Endodermal cell (in vitro differentiated cells): ENCODE measurements at regions not wholly inside any gene's neighbourhood (a gene's known extent, or its start where the extent isn't known, plus 50 kb on each side); places are given as distances from the start of the nearest gene placed in this dataset.

Experiments
- DNase-seq: peaks from one replicate; pipeline ENCODE4 v3.0.0-alpha.2; 2017
- H3K27ac ChIP-seq: 2 replicates; pipeline ENCODE4 v1.5.1; 2013; ENCODE audit warnings: mild to moderate bottlenecking, low read depth, low read length, moderate library complexity
- H3K27me3 ChIP-seq: 2 replicates; pipeline ENCODE4 v1.6.1; 2013; ENCODE audit warnings: mild to moderate bottlenecking, low read length, moderate library complexity; ENCODE audit not compliant: insufficient read depth, control insufficient read depth, poor library complexity, severe bottlenecking
- H3K36me3 ChIP-seq: 2 replicates; pipeline ENCODE4 v1.7.0; 2013; ENCODE audit warnings: mild to moderate bottlenecking, low read length, moderate library complexity; ENCODE audit not compliant: control insufficient read depth, insufficient read depth
- H3K4me1 ChIP-seq: one replicate; pipeline ENCODE4 v1.7.0; 2013; ENCODE audit warnings: low read length; ENCODE audit not compliant: control insufficient read depth, insufficient read depth
- H3K4me3 ChIP-seq: 2 replicates; pipeline ENCODE4 v1.5.1; 2013; ENCODE audit warnings: mild to moderate bottlenecking, low read length, moderate library complexity
- H3K9ac ChIP-seq: 2 replicates; pipeline ENCODE4 v1.6.1; 2013; ENCODE audit warnings: mild to moderate bottlenecking, low read length, moderate library complexity; ENCODE audit not compliant: poor library complexity, severe bottlenecking; ENCODE audit errors: extremely low read depth
- H3K9me3 ChIP-seq: 2 replicates; pipeline ENCODE4 v1.6.1; 2013; ENCODE audit warnings: mild to moderate bottlenecking, low read length, moderate library complexity; ENCODE audit not compliant: control insufficient read depth
- H3K27ac Mint-ChIP-seq: 2 replicates; pipeline ENCODE4 v1.8.0; 2020; ENCODE audit warnings: mixed read lengths
- H3K27me3 Mint-ChIP-seq: 2 replicates; pipeline ENCODE4 v1.8.0; 2021; ENCODE audit warnings: mild to moderate bottlenecking, mixed read lengths; ENCODE audit not compliant: insufficient read depth
- H3K36me3 Mint-ChIP-seq: 2 replicates; pipeline ENCODE4 v1.8.0; 2020; ENCODE audit warnings: low read depth, mixed read lengths
- H3K4me1 Mint-ChIP-seq: 2 replicates; pipeline ENCODE4 v1.8.0; 2020; ENCODE audit warnings: mixed read lengths
- H3K4me3 Mint-ChIP-seq: 2 replicates; pipeline ENCODE4 v1.8.0; 2020; ENCODE audit warnings: mild to moderate bottlenecking, moderate library complexity, mixed read lengths
- H3K9me3 Mint-ChIP-seq: 2 replicates; pipeline ENCODE4 v1.8.0; 2020; ENCODE audit warnings: mild to moderate bottlenecking, mixed read lengths
- WGBS, 2 experiments: methylation state at CpG; one replicate each; pipeline versions ENCODE4 v1.1.5 to v1.1.7; 2013; ENCODE audit warnings: missing lambda C conversion rate in 2 of 2, mixed read lengths in 1 of 2; ENCODE audit not compliant: insufficient coverage in 1 of 2, insufficient read length in 1 of 2; 5-methylcytosine and 5-hydroxymethylcytosine counted together
- TF ChIP-seq, protein P1 (sequence below): fragments of 200-600 bp; sonication (generic); conservative IDR thresholded peaks from 2 replicates; pipeline ENCODE4 v1.5.0; 2021; ENCODE audit warnings: antibody characterized with exemption, mild to moderate bottlenecking

DNA sequence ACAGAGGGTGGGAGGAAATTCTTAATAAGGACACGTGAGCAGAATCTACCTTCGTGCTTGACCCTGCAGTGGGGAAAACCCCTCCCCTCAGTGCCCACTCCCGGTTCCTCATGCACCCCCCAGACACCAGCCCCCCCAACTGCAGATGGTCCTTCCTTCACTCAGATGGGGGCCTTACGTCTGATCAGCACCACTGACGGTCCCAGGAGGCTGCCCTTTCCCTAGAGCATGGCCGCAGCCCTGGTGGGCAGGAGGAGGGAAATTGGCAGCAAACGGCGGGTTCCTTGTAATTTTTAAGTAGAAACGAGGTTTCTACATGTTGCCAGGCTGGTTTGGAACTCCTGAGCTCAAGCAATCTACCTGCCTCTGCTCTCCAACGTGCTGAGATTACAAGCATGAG lies 477.7 kb downstream of the TBC1D22A start:
- Mint-ChIP-seq H3K9me3 (peaks cover 32% of the 10 kb centered on the region), H3K36me3 (no peaks in the 10 kb centered on the region), H3K4me1 (no peaks in the 10 kb centered on the region), H3K4me3 (no peak overlapping the region), H3K27ac (no peak overlapping the region), H3K27me3 (no peaks in the 10 kb centered on the region)
- Histone ChIP-seq H3K36me3 (no peaks in the 10 kb centered on the region), H3K27me3 (no peaks in the 10 kb centered on the region), H3K27ac (no peak overlapping the region), H3K9ac (no peak overlapping the region), H3K4me1 (no peaks in the 10 kb centered on the region), H3K4me3 (no peak overlapping the region), H3K9me3 (peaks cover 67% of the 10 kb centered on the region)
- WGBS, 2 experiments: 68 to 83% methylated on average over 3 to 10 of the region's 10 CpGs
- TF ChIP-seq, protein P1, sequence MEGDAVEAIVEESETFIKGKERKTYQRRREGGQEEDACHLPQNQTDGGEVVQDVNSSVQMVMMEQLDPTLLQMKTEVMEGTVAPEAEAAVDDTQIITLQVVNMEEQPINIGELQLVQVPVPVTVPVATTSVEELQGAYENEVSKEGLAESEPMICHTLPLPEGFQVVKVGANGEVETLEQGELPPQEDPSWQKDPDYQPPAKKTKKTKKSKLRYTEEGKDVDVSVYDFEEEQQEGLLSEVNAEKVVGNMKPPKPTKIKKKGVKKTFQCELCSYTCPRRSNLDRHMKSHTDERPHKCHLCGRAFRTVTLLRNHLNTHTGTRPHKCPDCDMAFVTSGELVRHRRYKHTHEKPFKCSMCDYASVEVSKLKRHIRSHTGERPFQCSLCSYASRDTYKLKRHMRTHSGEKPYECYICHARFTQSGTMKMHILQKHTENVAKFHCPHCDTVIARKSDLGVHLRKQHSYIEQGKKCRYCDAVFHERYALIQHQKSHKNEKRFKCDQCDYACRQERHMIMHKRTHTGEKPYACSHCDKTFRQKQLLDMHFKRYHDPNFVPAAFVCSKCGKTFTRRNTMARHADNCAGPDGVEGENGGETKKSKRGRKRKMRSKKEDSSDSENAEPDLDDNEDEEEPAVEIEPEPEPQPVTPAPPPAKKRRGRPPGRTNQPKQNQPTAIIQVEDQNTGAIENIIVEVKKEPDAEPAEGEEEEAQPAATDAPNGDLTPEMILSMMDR: no peak
- no peak for DNase-seq

DNA sequence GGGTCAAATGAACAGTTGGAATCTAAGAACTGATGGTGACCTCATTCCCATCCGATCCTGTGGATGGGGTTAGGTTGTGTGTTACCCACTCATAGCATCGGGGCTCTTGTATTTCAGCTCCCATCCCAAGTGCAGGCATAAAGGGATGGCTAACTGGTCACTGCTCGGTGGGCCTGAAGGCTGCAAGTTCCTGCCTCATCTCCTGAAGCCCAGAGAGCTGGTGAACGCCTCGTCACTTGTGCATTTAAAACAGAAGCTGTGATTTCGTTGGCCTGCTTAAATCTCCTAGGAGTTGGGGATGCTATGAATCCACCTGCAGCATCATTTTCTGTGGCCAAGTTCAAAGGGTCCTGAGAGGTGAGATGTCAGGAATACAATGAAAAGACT lies 477.0 kb downstream of the TBC1D22A start:
- peaks cover 27% of the 10 kb centered on the region for H3K9me3 Mint-ChIP-seq

DNA sequence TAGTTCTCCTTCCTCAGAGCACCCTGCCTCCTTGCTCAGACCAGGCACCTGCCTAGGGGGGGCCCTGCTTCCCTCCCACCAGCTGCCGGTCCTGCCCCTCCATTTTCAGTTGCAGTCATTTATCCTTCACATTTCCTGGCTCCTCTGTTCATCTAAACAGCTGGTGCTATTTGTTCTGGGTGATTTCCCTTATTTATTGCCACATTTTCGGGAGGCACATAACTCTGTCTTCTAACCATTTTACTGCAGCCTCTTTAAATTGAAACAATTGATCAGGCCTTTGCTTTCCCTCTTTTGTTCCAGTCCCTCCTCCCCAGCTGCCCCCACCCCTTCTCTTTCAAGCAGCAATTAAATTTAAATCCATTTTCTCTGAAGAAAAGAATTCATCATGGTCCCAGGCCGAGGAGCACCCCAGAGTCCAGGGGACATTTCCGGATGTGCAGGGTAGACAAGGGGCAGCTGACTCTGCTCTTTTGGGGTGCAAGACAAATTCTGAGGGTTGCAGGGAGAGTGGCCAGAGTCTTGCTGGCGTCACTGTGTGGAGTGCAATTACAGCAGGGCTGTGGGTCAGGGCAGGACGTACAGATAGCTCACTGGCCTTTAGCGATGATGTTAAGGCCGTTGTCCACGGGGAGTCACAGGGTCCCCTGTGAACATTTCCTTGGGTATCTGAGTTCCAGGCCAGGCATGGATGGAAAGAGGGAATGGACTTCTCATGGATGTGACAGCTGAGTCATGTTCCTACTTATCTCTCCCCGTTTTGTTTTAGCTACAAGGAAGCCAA lies 476.4 kb downstream of the TBC1D22A start:
- H3K9me3 ChIP-seq: peaks cover 55% of the 10 kb centered on the region
- WGBS, 2 experiments: 80 to 88% methylated on average over 8 to 10 of the region's 10 CpGs

More for the DNA sequence above, 477.0 kb downstream of the TBC1D22A start:
- no peak overlapping the region for H3K27ac ChIP-seq
- H3K9ac ChIP-seq: no peak overlapping the region
- no peaks in the 10 kb centered on the region for H3K36me3 ChIP-seq
- Mint-ChIP-seq H3K4me3 (no peak overlapping the region), H3K4me1 (no peaks in the 10 kb centered on the region), H3K27me3 (no peaks in the 10 kb centered on the region), H3K36me3 (no peaks in the 10 kb centered on the region), H3K27ac (no peak overlapping the region)
- no peak for DNase-seq
- H3K27me3 ChIP-seq: no peaks in the 10 kb centered on the region
- H3K4me3 ChIP-seq: no peak overlapping the region
- H3K9me3 ChIP-seq: peaks cover 60% of the 10 kb centered on the region
- TF ChIP-seq, protein P1: no peak
- H3K4me1 ChIP-seq: no peaks in the 10 kb centered on the region
- WGBS, 2 experiments: 55 to 73% methylated on average over 3 to 6 of the region's 6 CpGs

More for the DNA sequence above, 476.4 kb downstream of the TBC1D22A start:
- Histone ChIP-seq H3K9ac (no peak overlapping the region), H3K27ac (no peak overlapping the region), H3K36me3 (no peaks in the 10 kb centered on the region), H3K27me3 (no peaks in the 10 kb centered on the region), H3K4me1 (no peaks in the 10 kb centered on the region), H3K4me3 (no peak overlapping the region)
- Mint-ChIP-seq H3K27me3 (no peaks in the 10 kb centered on the region), H3K27ac (no peak overlapping the region), H3K4me1 (no peaks in the 10 kb centered on the region), H3K9me3 (peaks cover 27% of the 10 kb centered on the region), H3K36me3 (no peaks in the 10 kb centered on the region), H3K4me3 (no peak overlapping the region)
- TF ChIP-seq, protein P1: no peak
- no peak for DNase-seq
